ENCODE measurements at regions not wholly inside any gene's neighbourhood (a gene's known extent, or its start where the extent isn't known, plus 50 kb on each side); places are given as distances from the start of the nearest gene placed in this dataset.

DNA sequence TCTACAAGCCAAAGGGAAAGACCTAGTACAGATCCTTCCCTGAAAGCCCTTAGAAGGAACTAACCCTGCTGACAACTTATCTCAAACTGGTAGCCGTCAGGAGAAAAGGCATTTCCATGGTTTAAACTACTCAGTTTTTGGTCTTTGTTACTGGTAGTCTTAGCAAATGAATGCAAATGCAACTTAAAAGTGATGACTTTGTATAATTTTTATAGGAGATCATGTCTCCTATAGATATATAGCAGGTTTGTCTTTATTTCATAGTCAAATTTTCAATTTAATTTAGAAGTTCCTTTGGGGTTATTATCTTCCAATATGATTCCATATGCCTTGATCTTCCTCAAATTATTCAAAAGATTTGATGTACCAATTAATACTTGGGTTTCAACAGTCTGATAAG lies 1173.0 kb upstream of the CNTN5 start:
- TF ChIP-seq, protein P1, sequence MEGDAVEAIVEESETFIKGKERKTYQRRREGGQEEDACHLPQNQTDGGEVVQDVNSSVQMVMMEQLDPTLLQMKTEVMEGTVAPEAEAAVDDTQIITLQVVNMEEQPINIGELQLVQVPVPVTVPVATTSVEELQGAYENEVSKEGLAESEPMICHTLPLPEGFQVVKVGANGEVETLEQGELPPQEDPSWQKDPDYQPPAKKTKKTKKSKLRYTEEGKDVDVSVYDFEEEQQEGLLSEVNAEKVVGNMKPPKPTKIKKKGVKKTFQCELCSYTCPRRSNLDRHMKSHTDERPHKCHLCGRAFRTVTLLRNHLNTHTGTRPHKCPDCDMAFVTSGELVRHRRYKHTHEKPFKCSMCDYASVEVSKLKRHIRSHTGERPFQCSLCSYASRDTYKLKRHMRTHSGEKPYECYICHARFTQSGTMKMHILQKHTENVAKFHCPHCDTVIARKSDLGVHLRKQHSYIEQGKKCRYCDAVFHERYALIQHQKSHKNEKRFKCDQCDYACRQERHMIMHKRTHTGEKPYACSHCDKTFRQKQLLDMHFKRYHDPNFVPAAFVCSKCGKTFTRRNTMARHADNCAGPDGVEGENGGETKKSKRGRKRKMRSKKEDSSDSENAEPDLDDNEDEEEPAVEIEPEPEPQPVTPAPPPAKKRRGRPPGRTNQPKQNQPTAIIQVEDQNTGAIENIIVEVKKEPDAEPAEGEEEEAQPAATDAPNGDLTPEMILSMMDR (IDR thresholded peaks at IDR 0.05; ENCODE audit: low read depth, low read length): no peak
- TF ChIP-seq EZH2phosphoT487 (IDR thresholded peaks at IDR 0.05; ENCODE audit: low read depth): no peak

Data from OCI-LY3 (cell line).